ENCODE measurements at regions not wholly inside any gene's neighbourhood (a gene's known extent, or its start where the extent isn't known, plus 50 kb on each side); places are given as distances from the start of the nearest gene placed in this dataset.

GRCh38 chr12:3365463-3366411 is 125.3 kb upstream of the PRMT8 start:
- Histone ChIP-seq H3K9ac (ENCODE audit: low read length) (no peak overlapping the region), H3K27ac (ENCODE audit: low read length) (no peak overlapping the region), H4K20me1 (ENCODE audit: insufficient read depth, low read length) (no peaks in the 10 kb centered on the region), H3K36me3 (replicated peaks; ENCODE audit: low read depth, low read length) (no peaks in the 10 kb centered on the region), H3K79me2 (ENCODE audit: low read length) (no peaks in the 10 kb centered on the region), H3K4me3 (ENCODE audit: low read length) (no peak overlapping the region), H2AFZ (ENCODE audit: low read depth, low read length) (no peak overlapping the region), H3K4me1 (ENCODE audit: low read length) (peaks cover 7% of the 10 kb centered on the region; the same call in 1 of the 2 replicates), H3K4me2 (ENCODE audit: low read length) (no peak overlapping the region), H3K27me3 (ENCODE audit: low read depth, low read length) (peaks cover 9% of the 10 kb centered on the region; the same call in 1 of the 2 replicates), H3K9me3 (ENCODE audit: insufficient read depth, low read length) (no peaks in the 10 kb centered on the region)
- TF ChIP-seq, protein P1, sequence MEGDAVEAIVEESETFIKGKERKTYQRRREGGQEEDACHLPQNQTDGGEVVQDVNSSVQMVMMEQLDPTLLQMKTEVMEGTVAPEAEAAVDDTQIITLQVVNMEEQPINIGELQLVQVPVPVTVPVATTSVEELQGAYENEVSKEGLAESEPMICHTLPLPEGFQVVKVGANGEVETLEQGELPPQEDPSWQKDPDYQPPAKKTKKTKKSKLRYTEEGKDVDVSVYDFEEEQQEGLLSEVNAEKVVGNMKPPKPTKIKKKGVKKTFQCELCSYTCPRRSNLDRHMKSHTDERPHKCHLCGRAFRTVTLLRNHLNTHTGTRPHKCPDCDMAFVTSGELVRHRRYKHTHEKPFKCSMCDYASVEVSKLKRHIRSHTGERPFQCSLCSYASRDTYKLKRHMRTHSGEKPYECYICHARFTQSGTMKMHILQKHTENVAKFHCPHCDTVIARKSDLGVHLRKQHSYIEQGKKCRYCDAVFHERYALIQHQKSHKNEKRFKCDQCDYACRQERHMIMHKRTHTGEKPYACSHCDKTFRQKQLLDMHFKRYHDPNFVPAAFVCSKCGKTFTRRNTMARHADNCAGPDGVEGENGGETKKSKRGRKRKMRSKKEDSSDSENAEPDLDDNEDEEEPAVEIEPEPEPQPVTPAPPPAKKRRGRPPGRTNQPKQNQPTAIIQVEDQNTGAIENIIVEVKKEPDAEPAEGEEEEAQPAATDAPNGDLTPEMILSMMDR (IDR thresholded peaks at IDR 0.05; ENCODE audit: low read depth, low read length), result no peak
- TF ChIP-seq EZH2phosphoT487 (IDR thresholded peaks at IDR 0.05; ENCODE audit: low read depth), result no peak

- no peak overlapping the region for H3K27ac ChIP-seq (ENCODE audit: low read length)
- no peak overlapping the region for H3K4me2 ChIP-seq (ENCODE audit: low read length)
- no peaks in the 10 kb centered on the region for H4K20me1 ChIP-seq (ENCODE audit: insufficient read depth, low read length)
- 0 out of 2 replicates have a peak, but pooled peaks cover 14% of the 10 kb centered on the region for H3K27me3 ChIP-seq (ENCODE audit: low read depth, low read length)
- no peaks in the 10 kb centered on the region for H3K36me3 ChIP-seq (replicated peaks; ENCODE audit: low read depth, low read length)
- TF ChIP-seq, protein P1 (IDR thresholded peaks at IDR 0.05; ENCODE audit: low read depth, low read length), result no peak
- no peak for TF ChIP-seq EZH2phosphoT487 (IDR thresholded peaks at IDR 0.05; ENCODE audit: low read depth)
- H3K9me3 ChIP-seq (ENCODE audit: insufficient read depth, low read length), result no peaks in the 10 kb centered on the region
- peaks cover 7% of the 10 kb centered on the region; the same call in 1 of the 2 replicates for H3K4me1 ChIP-seq (ENCODE audit: low read length)
- no peak overlapping the region for H3K4me3 ChIP-seq (ENCODE audit: low read length)
- H3K79me2 ChIP-seq (ENCODE audit: low read length), result no peaks in the 10 kb centered on the region
- no peak overlapping the region for H3K9ac ChIP-seq (ENCODE audit: low read length)
- H2AFZ ChIP-seq (ENCODE audit: low read depth, low read length), result no peak overlapping the region
Measured at GRCh38 chr12:3366451-3367110, 124.4 kb upstream of the PRMT8 start.

GRCh38 chr12:3367750-3368444 is 123.1 kb upstream of the PRMT8 start:
- Histone ChIP-seq H3K9ac (ENCODE audit: low read length) (no peak overlapping the region), H3K4me2 (ENCODE audit: low read length) (no peak overlapping the region), H3K4me3 (ENCODE audit: low read length) (no peak overlapping the region), H3K79me2 (ENCODE audit: low read length) (no peaks in the 10 kb centered on the region), H4K20me1 (ENCODE audit: insufficient read depth, low read length) (no peaks in the 10 kb centered on the region), H2AFZ (ENCODE audit: low read depth, low read length) (no peak overlapping the region), H3K9me3 (ENCODE audit: insufficient read depth, low read length) (no peaks in the 10 kb centered on the region), H3K4me1 (ENCODE audit: low read length) (peaks cover 7% of the 10 kb centered on the region; the same call in 1 of the 2 replicates), H3K36me3 (replicated peaks; ENCODE audit: low read depth, low read length) (no peaks in the 10 kb centered on the region), H3K27me3 (ENCODE audit: low read depth, low read length) (0 out of 2 replicates have a peak, but pooled peaks cover 14% of the 10 kb centered on the region), H3K27ac (ENCODE audit: low read length) (no peak overlapping the region)
- TF ChIP-seq, protein P1 (IDR thresholded peaks at IDR 0.05; ENCODE audit: low read depth, low read length), result no peak
- TF ChIP-seq EZH2phosphoT487 (IDR thresholded peaks at IDR 0.05; ENCODE audit: low read depth), result no peak
